ENCODE measurements at regions not wholly inside any gene's neighbourhood (a gene's known extent, or its start where the extent isn't known, plus 50 kb on each side); places are given as distances from the start of the nearest gene placed in this dataset.
"Not testable (repeated sequence)": the region's sequence is repeated elsewhere in the genome, so short reads cannot be mapped to it uniquely, and the experiment has no call there.

DNA sequence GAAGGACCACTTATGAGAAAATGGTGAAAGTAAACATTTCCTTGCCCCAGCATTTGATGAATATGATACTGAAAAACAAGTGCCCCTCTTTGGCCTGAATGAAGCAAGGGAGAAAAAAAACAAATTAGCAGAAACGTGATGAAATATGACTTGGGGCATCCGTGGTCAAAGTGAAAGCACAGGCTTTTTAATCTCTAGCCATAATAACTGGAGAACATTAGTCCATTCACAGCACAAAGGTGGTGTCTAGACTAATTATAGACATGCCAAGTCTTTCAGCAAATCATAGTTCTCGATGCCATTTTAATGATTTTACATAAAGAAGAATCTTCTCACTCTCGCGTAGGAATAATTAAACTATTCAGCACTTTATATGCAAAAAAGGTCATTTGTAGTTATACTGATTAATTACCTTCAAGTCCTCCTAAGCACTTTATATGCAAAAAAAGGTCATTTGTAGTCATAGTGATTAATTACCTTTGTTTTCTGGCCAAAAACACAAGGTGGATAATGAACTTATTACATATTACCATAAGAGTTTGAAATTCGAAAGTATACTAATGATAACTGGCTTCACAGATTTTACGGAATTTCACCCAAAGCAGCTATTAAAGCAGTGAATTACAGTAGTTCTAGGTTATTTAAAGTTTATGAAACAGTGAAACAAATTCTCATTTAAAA, 121.6 kb downstream of the ZNF22 start:
- not testable (repeated sequence) for TF ChIP-seq CTCF, POLR2A (IDR thresholded peaks at IDR 0.05)

Measured in testis (tissue), 2 donors.